8988T (cell line): ENCODE measurements at regions not wholly inside any gene's neighbourhood (a gene's known extent, or its start where the extent isn't known, plus 50 kb on each side); places are given as distances from the start of the nearest gene placed in this dataset.

Experiments used
- DNase-seq: peaks from one replicate; pipeline ENCODE4 v3.0.0; 2011

DNA sequence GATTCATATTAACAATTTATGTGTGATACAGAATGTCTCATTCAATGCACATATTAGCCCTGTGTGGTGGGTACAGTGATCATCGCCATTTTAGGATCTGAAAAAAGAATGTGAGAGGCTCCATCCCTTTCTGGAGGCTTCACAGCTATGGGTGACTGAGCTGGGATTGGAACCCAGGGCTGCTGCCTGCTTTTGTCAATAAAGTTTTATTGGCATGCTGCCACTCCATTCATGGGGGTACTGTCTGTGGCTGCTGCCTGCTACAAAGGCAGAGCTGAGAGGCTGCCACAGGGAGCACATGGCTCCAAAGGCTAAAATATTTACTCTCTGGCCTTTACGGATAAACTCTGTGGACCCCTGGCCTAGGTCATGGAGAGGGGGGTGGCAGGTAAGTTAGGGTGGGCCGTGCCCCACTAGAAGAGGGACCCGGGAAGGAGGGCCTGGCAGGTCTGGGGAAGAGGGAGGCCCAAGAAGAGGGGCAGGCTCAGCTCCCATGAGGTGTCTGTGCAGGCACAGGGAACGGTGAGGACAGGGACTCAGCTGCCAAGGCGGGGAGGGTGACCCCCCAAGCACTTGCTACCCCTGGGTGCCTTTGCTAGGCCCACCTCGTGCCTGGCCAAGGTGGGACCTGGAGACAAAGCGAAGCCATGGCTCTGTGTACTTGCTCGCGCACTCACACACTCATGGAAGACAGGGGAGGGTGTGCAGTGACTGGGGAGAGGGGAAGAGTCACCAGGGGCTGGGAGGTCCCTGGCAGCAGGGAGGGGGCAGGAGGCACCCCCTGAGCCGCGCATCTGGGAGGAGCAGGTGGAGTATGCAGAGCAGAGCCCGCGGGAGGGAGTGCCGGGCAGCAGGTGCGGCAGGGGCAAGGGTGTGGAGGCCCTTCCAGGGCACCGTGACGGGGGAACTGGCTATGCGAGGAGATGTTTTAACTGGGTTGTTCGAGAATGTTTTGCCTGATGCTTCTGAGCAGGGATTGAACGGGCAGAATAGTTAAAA is 335.3 kb downstream of the CTTN start:
- DNase-seq, result no peak

DNA sequence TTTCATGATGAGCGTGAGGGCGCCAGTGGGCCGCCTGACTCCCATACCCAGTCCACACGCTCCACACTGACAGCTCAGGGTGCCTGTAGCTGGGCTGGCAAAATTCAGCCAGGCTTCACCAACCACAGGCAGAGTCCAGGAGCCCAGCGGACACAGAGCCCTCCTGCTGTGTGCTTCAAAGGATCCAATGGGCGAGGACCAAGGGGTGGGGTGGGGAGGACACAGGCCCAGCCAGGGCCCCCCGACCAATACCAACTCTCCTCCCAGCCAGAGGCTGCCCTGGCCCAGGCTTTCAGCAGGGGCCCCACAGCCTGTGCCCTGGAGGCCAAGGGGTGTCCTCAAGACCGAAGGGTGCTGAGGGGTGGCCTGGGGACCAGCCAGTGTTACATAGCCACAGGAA is 336.1 kb downstream of the CTTN start:
- DNase-seq, result no peak

DNA sequence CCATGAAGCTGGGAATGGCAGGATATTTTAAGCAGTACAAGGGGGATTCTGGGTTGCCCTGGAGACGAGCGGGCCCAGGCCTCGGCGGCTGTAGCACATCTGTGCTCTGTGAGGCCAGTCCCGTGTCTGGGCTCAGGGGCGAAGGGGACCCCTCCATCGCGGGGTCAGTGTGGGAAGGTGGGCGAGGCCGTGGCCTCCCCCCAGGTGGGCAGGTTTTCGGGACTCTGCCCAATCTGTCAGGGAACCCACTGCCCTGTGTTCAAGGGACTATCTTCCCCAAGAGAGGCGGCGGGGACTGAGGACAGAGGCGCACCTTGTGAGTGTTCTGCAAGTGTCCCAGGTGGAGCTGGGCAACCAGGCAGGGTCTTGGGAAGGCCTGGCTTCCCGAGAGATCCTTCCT is 336.6 kb downstream of the CTTN start:
- no peak for DNase-seq

DNA sequence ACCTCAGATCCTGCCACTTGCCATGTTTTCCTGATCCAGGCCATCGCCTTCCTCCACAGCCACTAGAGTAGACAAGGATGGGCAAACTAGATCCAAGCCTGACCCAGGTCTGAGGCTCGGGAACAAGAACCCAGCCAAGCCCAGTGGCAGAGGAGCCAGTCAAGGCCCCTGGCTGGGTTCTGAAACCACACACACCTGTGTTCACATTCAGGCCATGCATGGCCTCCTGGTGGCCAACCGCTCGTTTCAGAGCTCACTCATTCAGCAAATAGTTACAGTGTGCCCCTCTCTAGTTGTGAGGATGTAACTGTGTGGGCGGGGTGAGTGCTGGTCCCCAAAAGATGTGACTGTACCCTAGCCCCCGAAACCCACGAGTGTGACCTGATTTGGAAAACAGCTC is 337.6 kb downstream of the CTTN start:
- DNase-seq, result no peak

DNA sequence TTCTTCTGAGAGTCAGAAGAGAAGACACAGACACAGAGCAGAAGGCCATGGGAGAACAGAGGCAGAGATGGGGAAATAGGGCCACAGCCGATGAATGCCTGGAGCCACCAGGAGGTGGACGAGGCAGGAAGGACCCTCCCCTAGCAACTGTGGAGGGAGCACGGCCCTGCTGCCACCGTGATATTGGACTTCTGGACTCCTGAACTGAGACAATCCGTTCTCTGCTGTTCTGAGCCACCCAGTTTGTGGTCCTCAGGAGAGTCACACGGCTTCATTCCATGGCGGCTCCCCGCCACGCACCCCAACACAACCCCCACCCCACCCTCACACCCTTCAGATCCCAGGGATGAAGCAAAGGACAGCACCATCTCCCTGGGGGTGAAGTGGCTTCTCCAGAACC is 338.1 kb downstream of the CTTN start:
- DNase-seq, result no peak

DNA sequence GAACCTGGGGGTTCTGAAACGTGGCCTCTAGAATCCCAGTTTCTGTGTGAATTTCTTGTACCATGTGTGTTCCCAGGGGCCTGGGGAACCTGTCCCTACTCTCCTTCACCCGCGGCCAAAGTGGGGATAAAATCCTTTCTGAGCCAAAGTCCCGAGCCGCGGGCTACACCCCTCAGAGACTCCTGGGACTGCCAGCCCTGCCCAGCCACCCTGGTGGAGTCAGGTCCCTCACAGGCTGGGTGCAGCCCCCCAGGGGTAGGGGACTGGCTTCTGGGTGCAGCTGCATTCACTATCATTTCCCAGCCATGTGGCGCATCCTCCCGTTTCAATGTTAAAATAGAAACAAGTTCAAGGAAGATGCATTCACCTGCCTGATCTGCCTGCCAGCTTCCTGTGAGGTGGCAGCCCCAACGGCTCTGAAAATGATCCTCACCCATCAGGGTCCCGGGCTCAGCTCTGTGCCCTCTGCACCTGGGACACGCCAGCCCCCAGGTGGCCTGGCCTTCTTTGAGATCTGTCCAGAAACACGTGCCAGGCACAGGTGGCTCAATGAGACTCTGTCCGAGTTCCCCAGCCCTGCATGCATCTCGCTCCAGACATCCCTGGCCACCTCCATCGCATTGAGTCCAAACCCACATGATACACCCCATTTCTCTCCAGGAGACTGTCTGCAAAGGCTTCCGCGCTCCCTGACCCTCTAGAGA is 338.8 kb downstream of the CTTN start:
- DNase-seq, result no peak

DNA sequence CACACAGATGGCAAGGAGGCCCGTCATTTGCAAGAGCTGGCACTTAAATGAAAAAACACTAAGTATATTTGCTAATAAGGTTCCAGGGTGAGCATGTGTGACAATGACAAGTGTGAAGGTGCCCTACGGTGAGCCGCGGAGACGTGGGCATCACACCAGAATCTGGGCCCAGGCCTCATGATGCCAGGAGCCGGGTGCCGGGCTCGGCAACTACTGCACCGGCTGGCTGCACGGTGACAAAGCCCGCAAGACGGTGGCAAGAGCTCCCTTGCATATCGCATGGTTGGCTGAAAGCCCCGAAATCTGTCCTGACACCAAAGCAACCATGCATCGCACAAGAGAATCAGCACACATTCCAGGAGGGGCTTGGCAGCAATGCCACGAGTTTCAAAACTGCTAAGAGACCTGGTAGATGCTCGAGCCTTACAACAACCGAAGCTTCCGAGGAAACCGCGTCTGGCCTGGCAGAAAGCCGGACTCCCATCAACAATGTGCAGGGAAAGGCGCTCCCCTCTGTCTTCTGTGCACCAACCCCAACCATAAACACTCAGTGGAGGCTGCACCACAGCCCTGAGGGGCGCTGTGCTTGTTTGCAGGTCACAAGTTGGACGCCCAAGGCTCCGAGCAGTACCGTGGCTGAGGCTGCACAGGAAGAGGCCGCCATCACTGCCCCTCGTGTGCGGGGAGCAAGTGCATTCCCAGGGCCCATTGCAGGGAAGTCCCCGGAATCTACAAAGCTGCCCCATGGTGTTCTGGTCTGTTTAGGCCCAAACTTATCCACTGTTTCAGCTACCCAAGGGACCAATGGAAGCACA is 339.7 kb downstream of the CTTN start:
- no peak for DNase-seq

DNA sequence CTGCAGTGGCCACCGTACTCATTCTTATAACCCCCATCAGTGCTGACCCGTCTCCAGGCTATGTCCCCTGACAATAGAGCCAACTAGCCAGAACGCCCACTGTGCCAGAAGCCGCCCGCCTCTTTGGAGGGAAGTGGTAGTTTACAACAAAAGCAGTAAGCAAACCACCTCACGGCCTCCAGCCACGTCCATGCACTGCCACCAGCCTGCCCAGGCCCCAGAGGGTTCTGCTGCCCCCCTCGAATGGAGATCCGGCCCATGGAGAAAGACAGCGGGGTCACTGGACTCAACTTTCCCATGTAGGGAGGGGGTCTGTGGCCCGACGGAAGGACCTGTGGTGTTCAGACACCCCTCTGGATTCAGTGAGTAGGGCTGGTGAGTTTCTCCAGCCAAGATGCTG is 340.3 kb downstream of the CTTN start:
- no peak for DNase-seq

DNA sequence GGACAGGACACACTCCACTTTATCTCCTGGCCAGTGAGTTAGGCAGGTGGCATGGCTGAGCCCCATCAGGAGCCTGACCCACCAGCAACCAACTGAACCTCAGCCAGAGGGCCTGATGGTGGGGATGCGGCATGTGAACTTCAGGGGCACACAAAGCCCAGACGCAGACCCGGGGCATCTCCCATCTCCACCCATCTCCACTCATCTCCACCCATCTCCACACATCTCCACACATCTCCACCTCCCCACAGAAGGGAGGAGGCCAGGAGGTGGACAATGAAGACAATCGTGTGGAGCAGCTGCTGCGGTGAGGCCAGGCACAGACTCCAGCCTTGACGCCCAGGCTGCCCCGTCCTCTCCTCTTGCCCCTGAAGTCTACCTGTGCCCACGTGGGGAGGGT is 340.8 kb downstream of the CTTN start:
- DNase-seq, result no peak

DNA sequence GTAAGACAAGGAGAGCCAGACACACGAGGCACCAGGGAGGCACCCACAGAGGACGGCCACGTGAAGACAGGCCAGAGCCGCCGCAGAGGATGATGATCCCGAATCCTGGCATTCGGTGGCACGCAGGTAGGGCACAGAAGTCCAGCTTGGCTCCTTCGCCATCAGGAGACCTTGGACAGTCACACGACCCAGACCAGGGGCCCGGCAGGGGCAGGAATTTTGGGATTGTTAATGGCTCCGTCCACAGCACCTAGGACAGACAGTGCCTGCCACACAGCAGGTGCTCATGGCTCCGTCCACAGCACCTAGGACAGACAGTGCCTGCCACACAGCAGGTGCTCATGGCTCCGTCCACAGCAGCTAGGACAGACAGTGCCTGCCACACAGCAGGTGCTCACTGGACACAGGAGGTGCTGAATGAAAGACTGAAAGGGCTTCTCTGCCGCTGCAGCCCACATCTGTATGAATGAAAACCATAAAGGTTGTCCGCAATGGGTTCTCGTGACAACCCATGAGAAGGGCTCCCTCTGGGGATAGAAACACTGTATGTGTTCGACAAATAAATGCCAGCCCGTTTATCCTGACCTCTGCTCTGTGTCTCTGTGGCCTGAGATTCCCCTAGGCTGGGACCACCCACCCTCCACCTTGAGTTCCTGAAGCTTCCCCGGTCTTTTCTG is 341.6 kb downstream of the CTTN start:
- no peak for DNase-seq

DNA sequence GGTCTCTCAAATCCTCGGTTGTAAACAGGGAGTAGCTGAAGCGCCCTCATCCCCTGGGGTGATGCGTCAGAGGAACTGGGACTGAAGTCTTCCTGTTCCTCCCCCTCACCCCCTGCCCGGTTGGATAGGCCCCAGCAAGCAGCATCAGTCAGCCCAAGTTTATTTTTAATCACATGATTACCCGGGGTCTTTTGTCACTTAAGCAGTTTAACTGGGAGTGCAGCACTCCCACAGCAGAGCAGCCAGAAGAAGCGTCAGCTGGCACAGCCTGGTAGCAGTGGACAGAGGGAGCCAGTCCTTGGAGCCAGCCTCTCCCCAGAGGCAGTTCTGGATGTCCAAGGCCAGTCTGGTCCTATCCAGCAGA is 342.1 kb downstream of the CTTN start:
- DNase-seq, result no peak

DNA sequence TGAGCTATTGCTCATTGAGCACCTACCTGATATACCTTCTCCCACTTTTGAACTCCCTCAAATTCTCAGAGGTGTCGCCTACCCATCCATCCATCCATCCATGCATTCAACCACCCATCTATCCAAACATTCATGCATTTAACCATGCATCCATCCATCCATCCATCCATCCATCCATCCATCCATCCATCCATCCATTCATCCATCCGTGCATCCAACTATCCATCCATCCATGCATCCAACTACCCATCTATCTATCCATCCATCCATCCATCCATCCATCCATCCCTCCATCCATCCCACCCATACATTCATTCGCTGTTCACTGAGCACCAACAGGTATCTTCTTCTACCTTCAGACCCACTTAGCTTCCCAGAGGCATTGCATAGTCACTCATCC is 342.8 kb downstream of the CTTN start:
- no peak for DNase-seq

DNA sequence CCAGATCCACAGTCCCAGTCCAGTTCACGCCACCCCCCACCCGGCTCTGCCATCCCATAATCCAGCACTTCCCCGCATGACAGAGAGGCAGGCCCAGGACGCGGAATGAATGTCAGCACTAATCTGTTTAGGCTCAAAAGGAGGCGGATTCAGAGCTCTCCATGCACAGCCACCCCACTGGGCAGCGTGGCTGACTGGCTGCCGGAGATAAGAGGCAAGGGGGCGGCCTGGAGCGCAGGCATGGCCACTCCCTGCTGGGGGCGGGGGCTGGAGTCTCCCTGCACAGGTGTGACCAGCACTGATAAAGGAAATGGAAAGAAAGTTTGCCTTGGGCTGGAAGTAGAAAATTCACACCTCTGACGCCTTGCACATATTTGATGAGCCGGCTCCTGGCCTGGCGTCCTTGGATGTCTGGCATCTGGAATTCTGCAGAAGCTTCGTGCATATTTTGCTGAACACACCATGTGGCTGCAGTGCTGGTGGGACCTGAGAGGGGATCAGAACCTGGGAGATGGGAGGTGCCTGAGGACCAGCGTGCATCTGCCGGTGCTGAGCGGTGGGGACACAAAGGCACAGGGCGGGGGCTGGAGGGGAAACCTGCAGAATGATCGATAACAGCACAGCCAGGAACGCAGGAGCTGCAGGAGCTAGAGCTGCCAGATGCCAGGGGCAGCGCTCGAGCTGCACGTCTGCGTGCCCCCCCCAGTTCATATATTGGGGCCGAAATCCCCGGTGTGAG is 344.4 kb downstream of the CTTN start:
- DNase-seq, result no peak

DNA sequence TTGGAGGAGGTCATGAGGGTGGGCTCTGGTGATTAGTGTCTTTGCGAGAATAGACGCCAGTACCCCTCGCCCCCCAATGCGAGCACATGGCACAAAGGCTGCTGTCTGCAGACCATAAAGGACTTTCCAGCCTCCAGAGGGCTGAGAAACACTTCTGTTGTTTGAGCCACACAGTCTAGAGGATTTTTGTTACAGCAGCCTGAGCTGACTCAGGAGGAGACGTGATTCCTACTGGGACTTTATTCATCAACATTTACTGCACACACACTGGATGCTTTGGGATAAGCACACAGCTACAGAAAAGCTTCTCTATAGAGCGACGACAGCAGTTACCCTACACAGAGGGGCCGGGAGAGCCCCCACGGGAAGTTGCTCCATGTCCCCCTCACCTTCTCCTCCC is 345.0 kb downstream of the CTTN start:
- no peak for DNase-seq

DNA sequence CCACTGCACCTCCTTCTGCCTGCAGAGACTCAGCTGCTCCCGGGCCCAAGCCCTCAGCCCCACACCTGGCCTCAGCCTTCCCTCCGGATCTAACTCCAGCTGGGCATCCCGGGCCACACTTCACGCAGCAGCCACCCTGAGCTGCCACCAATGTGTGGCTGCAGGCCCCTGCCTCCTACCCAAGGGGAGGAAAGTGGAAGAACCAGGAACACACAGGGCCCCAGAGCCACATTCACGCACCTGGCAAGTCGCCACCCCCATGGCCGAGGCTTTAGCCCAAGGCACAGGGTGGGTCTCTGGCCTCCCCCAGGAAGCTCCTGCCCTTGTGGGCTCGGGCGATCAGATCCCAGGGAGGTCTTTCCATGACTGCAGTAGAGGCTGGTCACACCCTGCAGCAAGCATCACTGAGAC is 345.6 kb downstream of the CTTN start:
- DNase-seq, result no peak

DNA sequence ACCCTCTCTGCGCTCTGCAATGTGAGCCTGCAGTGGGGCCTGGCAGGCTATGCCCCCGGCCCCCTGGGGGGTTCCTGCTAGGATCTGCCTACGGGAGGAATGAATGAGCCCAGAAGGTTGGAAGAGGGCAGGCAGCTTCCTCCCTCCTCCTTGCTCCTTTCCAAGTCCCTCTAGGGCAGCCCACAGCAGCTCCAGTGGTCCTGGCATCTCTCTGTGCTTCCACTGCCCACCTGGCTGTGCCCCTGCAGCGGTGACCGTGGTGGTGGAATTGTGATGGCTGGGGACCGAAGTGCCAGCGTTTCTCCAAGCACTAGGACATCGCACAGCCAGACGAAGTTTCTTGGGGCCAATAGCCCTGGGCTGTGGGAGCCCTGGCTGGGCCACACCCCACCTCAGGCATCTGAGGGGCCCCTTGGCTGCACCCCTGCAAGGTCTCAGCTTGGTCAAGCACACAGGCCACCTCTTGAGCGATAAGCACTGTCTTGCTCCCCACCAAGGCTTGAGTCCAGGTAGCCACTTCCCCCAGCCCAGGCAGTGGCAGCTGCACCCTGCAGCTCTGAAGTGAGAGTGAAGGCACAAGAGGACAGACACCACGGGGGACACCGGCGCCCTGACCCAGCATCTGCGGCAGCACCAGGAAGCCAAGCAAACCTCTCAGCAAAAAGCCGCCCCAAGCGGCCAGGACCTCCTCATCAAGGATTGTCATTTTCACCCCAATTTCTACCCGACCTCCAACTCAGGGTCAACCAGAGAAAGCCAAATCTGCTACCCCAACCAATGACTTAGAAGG is 346.3 kb downstream of the CTTN start:
- DNase-seq, result no peak

DNA sequence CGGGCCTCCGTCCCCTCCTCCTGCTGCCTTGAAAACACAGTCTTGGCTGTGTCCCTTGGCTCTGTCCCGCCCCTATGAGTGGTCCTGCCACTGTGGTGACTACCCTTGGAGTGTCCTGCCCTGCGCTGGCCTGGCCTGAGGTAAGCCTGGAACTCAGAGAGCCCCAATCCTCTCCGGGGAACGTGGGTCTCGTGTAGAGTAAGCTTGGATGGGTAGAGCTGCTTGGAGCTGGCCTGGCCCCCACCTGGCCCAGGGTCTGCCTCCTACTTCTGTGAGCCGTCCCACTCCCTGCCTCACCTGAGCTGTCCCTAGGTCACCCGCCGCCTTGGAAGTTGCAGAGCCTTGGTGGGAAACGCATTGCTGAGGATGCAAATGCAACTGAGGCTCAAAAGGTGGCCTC is 347.1 kb downstream of the CTTN start:
- DNase-seq, result no peak

DNA sequence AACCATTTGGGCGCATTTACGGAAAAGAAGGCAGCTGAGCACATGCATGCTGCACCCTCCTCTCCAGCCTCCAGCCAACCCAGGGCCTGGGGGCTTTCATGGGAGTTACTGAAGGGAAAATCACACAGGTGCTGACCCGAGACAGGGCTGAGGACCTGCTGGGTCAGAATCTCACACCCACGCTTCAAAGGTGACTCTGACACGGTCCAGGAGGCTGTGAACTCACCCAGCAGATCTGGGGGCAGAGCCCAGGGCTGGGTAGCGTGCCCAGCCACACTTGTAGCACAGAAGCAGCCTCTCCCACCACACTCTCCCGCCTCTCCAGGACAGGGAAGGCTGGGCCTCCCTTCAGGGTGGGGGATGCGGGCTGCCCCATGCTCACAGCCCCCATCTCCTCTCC is 347.6 kb downstream of the CTTN start:
- DNase-seq, result no peak

DNA sequence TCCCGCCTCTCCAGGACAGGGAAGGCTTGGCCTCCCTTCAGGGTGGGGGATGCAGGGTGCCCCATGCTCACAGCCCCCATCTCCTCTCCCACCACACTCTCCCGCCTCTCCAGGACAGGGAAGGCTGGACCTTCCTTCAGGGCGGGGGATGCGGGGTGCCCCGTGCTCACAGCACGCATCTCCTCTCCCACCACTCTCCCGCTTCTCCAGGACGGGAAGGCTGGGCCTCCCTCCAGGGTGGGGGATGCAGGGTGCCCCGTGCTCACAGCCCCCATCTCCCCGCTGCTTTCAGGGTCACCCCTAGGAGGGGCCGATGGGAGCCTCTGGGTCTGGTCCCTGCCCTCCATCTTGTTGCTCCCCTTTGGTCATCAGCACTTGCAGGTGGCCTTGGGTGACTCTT is 348.0 kb downstream of the CTTN start:
- no peak for DNase-seq

DNA sequence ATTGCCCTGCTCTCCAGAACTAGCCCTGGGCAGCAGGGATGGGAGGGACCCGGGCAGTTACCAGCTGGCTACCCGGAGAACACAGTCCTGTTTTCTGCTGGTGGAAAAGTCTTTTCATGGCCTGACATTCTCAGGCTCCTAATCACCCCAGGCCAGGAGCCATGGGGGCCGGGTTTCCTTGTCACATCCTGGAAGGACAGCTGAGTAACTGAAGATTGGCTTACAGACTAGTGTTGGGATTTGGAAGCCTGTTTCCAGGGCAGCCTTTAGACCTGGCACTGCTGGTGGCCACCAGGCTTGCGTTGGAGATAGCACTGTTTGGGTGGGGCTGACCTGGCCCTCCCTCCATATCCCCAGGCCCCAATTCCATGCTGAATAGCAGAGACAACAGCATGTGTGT is 349.0 kb downstream of the CTTN start:
- DNase-seq, result no peak

DNA sequence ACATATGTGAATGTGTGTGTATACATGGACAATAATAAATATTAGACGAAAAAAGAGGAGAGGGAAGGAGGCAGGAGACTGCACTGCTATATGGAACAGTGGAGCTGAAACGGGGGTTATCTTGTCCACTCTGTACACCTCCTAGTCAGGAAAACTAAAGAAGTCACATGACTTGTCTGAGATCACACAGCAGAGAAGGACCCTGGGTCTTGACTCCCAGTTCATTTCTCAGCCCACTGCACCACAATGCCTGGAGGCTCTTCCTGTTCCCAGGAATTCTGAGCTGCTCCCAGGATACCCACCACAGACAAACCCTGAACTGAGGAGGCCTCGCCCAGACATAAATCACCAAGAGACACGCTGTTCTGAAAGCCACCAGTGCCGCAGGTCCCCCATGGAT is 349.6 kb downstream of the CTTN start:
- DNase-seq, result no peak
